NOMO-1 (cell line): ENCODE measurements at regions not wholly inside any gene's neighbourhood (a gene's known extent, or its start where the extent isn't known, plus 50 kb on each side); places are given as distances from the start of the nearest gene placed in this dataset.

ENCODE experiments used
- DNase-seq, 2 experiments: peaks; one replicate each; lab custom pipeline; 2025; ENCODE audit not compliant: unreplicated experiment in 2 of 2; lab: John Stamatoyannopoulos, UW

- DNase-seq, result no peak
Measured at GRCh38 chrX:33465137-33465536, 253.8 kb upstream of the DMD start.

DNA sequence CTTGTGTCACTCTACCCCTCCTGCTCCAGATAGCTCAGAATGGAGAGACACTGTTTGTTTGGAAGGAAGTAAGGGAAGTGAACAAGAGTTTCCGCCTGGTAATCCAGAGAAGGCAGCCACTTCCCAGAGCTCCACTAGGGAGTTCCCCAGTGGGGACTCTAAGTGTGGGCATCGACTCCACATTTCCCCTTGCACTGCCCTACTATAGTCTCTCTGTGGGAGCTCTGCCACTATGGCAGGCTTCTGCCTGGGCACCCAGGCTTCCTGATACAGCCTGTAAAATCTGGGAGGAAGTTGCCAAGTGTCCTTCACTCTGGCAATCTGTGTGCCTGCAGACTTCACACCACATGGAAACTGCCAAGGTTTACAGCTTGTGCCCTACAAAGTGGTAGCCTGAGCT, 245.8 kb upstream of the DMD start:
- no peak for DNase-seq

DNA sequence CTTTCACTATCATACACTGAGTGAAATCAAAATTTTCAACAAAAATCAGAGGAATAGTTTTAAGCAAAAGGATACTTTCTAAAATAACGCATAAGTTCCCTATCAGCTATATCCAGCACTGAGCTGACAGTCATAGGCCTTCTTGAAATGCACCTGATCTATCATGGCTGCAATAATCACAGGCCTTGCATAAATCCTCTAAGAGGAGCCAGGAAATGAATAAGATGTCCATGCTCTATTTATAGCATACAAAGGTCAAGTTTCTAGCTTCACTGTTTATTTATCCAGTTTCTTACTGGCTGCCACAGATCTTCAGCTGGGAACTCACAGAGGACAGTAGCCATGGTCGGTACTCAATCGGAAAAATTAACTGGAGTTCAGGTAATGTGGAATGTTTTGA, 235.9 kb upstream of the DMD start:
- no peak for DNase-seq

GRCh38 chrX:33434256-33435092, 223.1 kb upstream of the DMD start:
- peak; percentile 21 to 36 for DNase-seq

GRCh38 chrX:33416273-33416805, 205.0 kb upstream of the DMD start:
- DNase-seq, result no peak

- no peak for DNase-seq
Measured at GRCh38 chrX:33415459-33415858, 204.1 kb upstream of the DMD start.

GRCh38 chrX:33385546-33385945, 174.2 kb upstream of the DMD start:
- no peak for DNase-seq

DNA sequence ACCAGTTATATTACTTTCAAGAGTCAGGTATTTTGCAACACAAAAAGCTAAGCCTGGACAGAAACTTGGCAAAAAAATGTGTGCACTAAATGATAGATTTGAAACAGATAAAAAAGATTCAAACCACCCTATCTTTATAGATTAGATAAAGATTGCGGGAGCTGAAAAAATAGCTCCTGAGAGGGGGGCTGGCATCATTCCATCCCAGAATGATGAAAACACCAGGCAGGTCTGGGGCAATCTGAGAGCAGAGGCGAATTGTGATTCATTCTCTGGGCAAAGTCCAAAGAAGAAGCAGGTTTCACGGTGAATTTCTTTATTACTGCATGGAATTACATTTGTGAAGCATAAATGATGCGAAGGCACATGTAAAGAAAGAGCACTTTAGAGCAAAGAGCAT, 168.5 kb upstream of the DMD start:
- DNase-seq, result no peak

DNA sequence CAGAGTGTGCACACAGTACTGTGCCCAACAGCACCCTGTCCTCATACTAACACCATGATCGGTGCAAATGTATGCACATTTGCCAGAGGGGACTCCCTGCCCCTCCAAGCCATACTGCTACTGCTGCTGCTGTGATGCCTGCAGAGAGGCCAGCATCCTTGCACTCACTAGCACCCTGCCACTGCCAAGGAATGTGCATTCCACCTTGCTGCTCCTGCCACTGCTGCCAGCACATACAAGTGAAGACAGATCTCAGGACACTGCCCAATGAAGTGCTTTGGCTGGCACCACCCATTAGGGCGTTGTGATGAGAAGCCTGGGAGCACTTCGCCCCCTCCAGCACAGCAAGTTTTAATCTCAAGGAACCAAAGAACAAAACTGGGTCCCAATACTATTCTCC, 146.3 kb upstream of the DMD start:
- DNase-seq, result no peak

DNA sequence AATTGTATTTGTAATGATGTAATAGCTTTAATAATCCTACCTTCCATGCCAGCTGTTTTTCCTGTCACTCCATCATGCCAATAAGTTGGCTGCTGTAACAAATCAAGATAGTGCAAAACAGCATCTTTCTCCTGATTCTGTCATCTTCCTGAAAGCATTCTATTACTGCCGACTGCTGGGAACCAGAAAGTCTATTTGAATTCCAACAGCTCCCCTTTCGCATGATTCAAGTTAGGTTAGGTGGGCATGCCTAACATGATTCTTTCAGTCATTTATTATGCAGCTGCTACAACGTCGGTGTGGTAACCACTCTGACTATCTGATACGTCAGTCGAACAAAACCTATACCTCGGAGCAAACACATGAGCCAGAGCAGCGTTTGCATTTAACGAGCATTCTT, 127.9 kb upstream of the DMD start:
- DNase-seq, result no peak

- DNase-seq, result peak in 1 of 2 experiments; percentile 7
Measured at GRCh38 chrX:33336783-33337182, 125.4 kb upstream of the DMD start.

- DNase-seq, result no peak
Measured at GRCh38 chrX:33333271-33333670, 121.9 kb upstream of the DMD start.

DNA sequence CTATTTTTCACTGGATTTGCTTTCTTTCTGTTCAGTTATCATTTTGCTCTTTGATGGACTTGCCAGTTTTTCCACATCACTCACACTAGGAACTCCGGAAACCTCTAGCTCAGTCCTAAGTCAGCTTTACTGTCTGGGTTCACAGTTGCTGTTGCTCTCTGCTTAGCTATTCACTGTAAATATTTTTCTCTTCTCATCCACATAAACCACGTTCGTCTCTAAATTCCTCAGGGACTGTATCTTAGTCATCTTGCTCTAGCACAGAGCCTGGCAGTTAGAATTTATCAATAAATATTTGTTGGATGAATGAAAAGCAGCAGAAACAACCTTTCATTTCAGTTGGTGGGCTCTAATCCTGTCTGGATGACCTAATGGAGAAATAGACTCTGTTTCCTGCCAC, 119.4 kb upstream of the DMD start:
- DNase-seq, result no peak

- no peak for DNase-seq
Measured at GRCh38 chrX:33324099-33324498, 112.8 kb upstream of the DMD start.

- DNase-seq, result no peak
Measured at GRCh38 chrX:33307911-33308354, 96.6 kb upstream of the DMD start.

GRCh38 chrX:33298622-33299021, 87.3 kb upstream of the DMD start:
- no peak for DNase-seq

- DNase-seq, result no peak
Measured at GRCh38 chrX:33285550-33285949, 74.2 kb upstream of the DMD start.

DNA sequence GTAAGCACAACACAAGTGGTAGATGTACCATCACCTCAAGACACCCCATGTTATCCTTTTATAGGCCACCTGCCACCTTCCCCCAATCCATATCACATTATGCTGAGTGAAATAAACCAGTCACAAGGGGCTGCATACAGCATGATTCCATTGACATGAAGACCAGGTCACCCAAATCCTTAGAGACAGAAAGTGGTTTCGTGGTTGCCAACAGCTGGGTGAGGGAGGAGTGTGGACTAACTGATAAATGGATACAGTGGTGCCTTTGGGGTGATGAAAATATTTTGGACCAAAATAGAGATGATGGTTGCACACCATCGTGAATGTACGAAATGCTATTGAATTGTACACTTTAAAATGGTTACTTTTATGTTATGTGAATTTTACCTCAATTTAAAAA, 65.7 kb upstream of the DMD start:
- DNase-seq, result no peak

DNA sequence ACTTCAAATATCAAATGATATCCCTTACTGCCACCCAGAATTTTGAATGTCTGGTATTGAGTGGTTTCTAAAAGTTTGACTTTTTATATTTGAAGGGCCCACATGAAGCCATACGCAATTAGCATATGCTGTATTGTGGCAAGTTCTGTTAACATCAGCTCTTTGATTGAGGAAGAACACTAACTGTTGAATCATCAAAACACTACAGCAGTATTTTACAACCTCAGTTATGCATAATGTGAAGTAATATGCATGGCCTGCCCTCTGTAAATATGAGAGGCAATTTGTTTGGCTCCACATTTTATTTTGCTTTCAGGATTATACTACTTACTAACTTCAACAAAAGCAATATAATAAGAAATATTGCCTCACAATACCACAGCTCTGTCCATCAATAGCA, 62.2 kb upstream of the DMD start:
- no peak for DNase-seq

DNA sequence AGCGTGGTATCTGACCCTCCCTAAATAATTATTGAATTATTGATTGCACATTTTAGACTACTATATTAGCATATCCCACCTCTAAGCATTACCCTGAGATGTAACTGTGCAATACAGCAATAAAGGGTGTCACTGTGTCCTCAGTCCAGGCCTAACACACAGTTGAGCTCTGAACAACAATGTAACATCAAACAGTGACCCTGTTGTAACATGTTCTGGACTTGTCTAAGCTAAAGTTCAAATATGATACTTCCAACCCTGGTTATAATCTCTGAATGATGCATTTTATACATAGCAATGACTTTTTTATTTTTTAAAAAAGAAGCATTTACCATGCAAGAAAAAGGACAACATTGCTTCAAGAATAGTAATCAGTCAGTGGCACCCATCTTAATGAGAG, 61.6 kb upstream of the DMD start:
- DNase-seq, result no peak
